ENCODE measurements at regions not wholly inside any gene's neighbourhood (a gene's known extent, or its start where the extent isn't known, plus 50 kb on each side); places are given as distances from the start of the nearest gene placed in this dataset.
"Not testable (repeated sequence)": the region's sequence is repeated elsewhere in the genome, so short reads cannot be mapped to it uniquely, and the experiment has no call there.

GRCh38 chr17:37815536-37815935, 70.7 kb upstream of the HNF1B start:
- POLR2A ChIA-PET (ENCODE audit: low non-redundant PET) = no interaction called here

GRCh38 chr17:37813751-37814150, 68.9 kb upstream of the HNF1B start:
- intact Hi-C loops (cut with micrococcal nuclease; ENCODE audit: unreplicated experiment) = loop anchor here (10.0 kb wide), 3 partner anchors 289 to 1189 kb away; partner anchors contain the start of gene C17orf78
- no TSS peak for BruUV-seq (replicated peaks)
- H3K9me3 ChIP-seq (ENCODE audit: low read depth, low read length, poor library complexity, severe bottlenecking) = no peaks in the 10 kb centered on the region
- POLR2A ChIA-PET (ENCODE audit: low non-redundant PET) = no interaction called here
- H3K27me3 ChIP-seq (replicated peaks; ENCODE audit: insufficient read depth, low read depth, low read length, poor library complexity) = no peaks in the 10 kb centered on the region
- DNase-seq (ENCODE audit: low spot score) = peak; percentile 7
- no peak overlapping the region for H3K27ac ChIP-seq (ENCODE audit: low read depth, low read length, poor library complexity, severe bottlenecking)
- no peak for TF ChIP-seq CTCF (conservative IDR thresholded peaks at IDR 0.05; ENCODE audit: low read depth, low read length)
- no peak for TF ChIP-seq EZH2 (IDR thresholded peaks at IDR 0.05; ENCODE audit: borderline replicate concordance, low read depth, low read length, poor library complexity, severe bottlenecking)
- H3K36me3 ChIP-seq (ENCODE audit: insufficient read depth, low read length, poor library complexity, severe bottlenecking) = no peaks in the 10 kb centered on the region
- H3K4me1 ChIP-seq (ENCODE audit: insufficient read depth, low read length, poor library complexity, severe bottlenecking) = no peaks in the 10 kb centered on the region
- CTCF ChIA-PET = no interaction called here
- H3K4me3 ChIP-seq (ENCODE audit: low read depth, low read length, poor library complexity, severe bottlenecking) = no peak overlapping the region

More at GRCh38 chr17:37815536-37815935, 70.7 kb upstream of the HNF1B start:
- no peaks in the 10 kb centered on the region for H3K36me3 ChIP-seq (ENCODE audit: insufficient read depth, low read length, poor library complexity, severe bottlenecking)
- H3K4me1 ChIP-seq (ENCODE audit: insufficient read depth, low read length, poor library complexity, severe bottlenecking) = no peaks in the 10 kb centered on the region
- H3K4me3 ChIP-seq (ENCODE audit: low read depth, low read length, poor library complexity, severe bottlenecking) = no peak overlapping the region
- no peaks in the 10 kb centered on the region for H3K9me3 ChIP-seq (ENCODE audit: low read depth, low read length, poor library complexity, severe bottlenecking)
- no peak for TF ChIP-seq CTCF (conservative IDR thresholded peaks at IDR 0.05; ENCODE audit: low read depth, low read length)
- no peak for TF ChIP-seq EZH2 (IDR thresholded peaks at IDR 0.05; ENCODE audit: borderline replicate concordance, low read depth, low read length, poor library complexity, severe bottlenecking)
- H3K27me3 ChIP-seq (replicated peaks; ENCODE audit: insufficient read depth, low read depth, low read length, poor library complexity) = no peaks in the 10 kb centered on the region
- BruUV-seq (replicated peaks) = no TSS peak
- intact Hi-C loops (cut with micrococcal nuclease; ENCODE audit: unreplicated experiment) = loop anchor here (10.0 kb wide), 3 partner anchors 291 to 1191 kb away; partner anchors contain the start of gene C17orf78
- no peak for DNase-seq (ENCODE audit: low spot score)
- H3K27ac ChIP-seq (ENCODE audit: low read depth, low read length, poor library complexity, severe bottlenecking) = no peak overlapping the region
- CTCF ChIA-PET = interaction anchor here (0.6 to 1.5 kb wide), 3 partner anchors 442 to 549 kb away, joined by 3 to 4 read pairs (median 3); no protein-coding TSS in a partner anchor

- POLR2A ChIA-PET (ENCODE audit: low non-redundant PET); H3K4me3 ChIP-seq (ENCODE audit: low read depth, low read length, poor library complexity, severe bottlenecking); CTCF ChIA-PET; BruUV-seq (replicated peaks); H3K27ac ChIP-seq (ENCODE audit: low read depth, low read length, poor library complexity, severe bottlenecking); H3K4me1 ChIP-seq (ENCODE audit: insufficient read depth, low read length, poor library complexity, severe bottlenecking); H3K36me3 ChIP-seq (ENCODE audit: insufficient read depth, low read length, poor library complexity, severe bottlenecking); H3K9me3 ChIP-seq (ENCODE audit: low read depth, low read length, poor library complexity, severe bottlenecking); H3K27me3 ChIP-seq (replicated peaks; ENCODE audit: insufficient read depth, low read depth, low read length, poor library complexity); intact Hi-C loops (cut with micrococcal nuclease; ENCODE audit: unreplicated experiment); DNase-seq (ENCODE audit: low spot score): not testable (repeated sequence)
Observed at GRCh38 chr17:37808846-37809245, 64.0 kb upstream of the HNF1B start.

GRCh38 chr17:37802712-37803416, 58.0 kb upstream of the HNF1B start:
- no peaks in the 10 kb centered on the region for H3K4me1 ChIP-seq (ENCODE audit: insufficient read depth, low read length, poor library complexity, severe bottlenecking)
- H3K36me3 ChIP-seq (ENCODE audit: insufficient read depth, low read length, poor library complexity, severe bottlenecking) = no peaks in the 10 kb centered on the region
- no peaks in the 10 kb centered on the region for H3K9me3 ChIP-seq (ENCODE audit: low read depth, low read length, poor library complexity, severe bottlenecking)
- BruUV-seq (replicated peaks) = no TSS peak
- H3K27me3 ChIP-seq (replicated peaks; ENCODE audit: insufficient read depth, low read depth, low read length, poor library complexity) = no peaks in the 10 kb centered on the region
- H3K4me3 ChIP-seq (ENCODE audit: low read depth, low read length, poor library complexity, severe bottlenecking) = no peak overlapping the region
- DNase-seq (ENCODE audit: low spot score) = no peak
- H3K27ac ChIP-seq (ENCODE audit: low read depth, low read length, poor library complexity, severe bottlenecking) = no peak overlapping the region
- ChIA-PET CTCF (no interaction called here), POLR2A (ENCODE audit: low non-redundant PET) (no interaction called here)
- intact Hi-C loops (cut with micrococcal nuclease; ENCODE audit: unreplicated experiment) = no loop called here
- TF ChIP-seq EZH2 (IDR thresholded peaks at IDR 0.05; ENCODE audit: borderline replicate concordance, low read depth, low read length, poor library complexity, severe bottlenecking) (no peak), CTCF (conservative IDR thresholded peaks at IDR 0.05; ENCODE audit: low read depth, low read length) (no peak)

Data from A673 (cell line).